SK-N-SH treated with all-trans-retinoic acid at 6 μM for 48 hours (cell line): ENCODE measurements at regions not wholly inside any gene's neighbourhood (a gene's known extent, or its start where the extent isn't known, plus 50 kb on each side); places are given as distances from the start of the nearest gene placed in this dataset.

Experiments used
- PPARA ChIP-seq: fragments of 250-450 bp; sonication (Bioruptor Pico); IDR thresholded peaks from 2 replicates; pipeline ENCODE4 v1.5.0; 2020; ENCODE audit warnings: mild to moderate bottlenecking, borderline replicate concordance
- RARB ChIP-seq: fragments of 250-450 bp; sonication (Bioruptor Pico); IDR thresholded peaks from 2 replicates; pipeline ENCODE4 v1.8.0; 2021; ENCODE audit warnings: mild to moderate bottlenecking, moderate library complexity
- SNAI2 ChIP-seq: fragments of 250-450 bp; sonication (Bioruptor Pico); IDR thresholded peaks from 2 replicates; pipeline ENCODE4 v1.5.0; 2020; ENCODE audit warnings: mild to moderate bottlenecking, moderate library complexity
- ZFP3 ChIP-seq: fragments of 250-450 bp; sonication (Bioruptor Pico); IDR thresholded peaks from 2 replicates; pipeline ENCODE4 v1.5.0; 2020; ENCODE audit warnings: mild to moderate bottlenecking, moderate library complexity
- ZNF565 ChIP-seq: fragments of 450-650 bp; formaldehyde crosslinking; conservative IDR thresholded peaks from 2 replicates; pipeline ENCODE4 v1.5.0; 2020; ENCODE audit warnings: low read depth, mild to moderate bottlenecking, moderate library complexity
- ZNF8 ChIP-seq: fragments of 450-650 bp; formaldehyde crosslinking; IDR thresholded peaks from 2 replicates; pipeline ENCODE4 v1.5.0; 2020; ENCODE audit warnings: mild to moderate bottlenecking, moderate library complexity
- TF ChIP-seq, protein P1 (sequence below): fragments of 250-450 bp; sonication (Bioruptor Pico); IDR thresholded peaks from 2 replicates; pipeline ENCODE4 v1.8.0; 2020; ENCODE audit warnings: mild to moderate bottlenecking, moderate library complexity, borderline replicate concordance
- TF ChIP-seq, protein P2 (sequence below): fragments of 250-450 bp; sonication (Bioruptor Pico); IDR thresholded peaks from 2 replicates; pipeline ENCODE4 v1.5.1; 2020; ENCODE audit warnings: low read depth, mild to moderate bottlenecking, moderate library complexity
- TF ChIP-seq, protein P3 (sequence below): fragments of 250-450 bp; sonication (Bioruptor Pico); IDR thresholded peaks from 2 replicates; pipeline ENCODE4 v1.8.0; 2021; ENCODE audit warnings: low read depth, mild to moderate bottlenecking, moderate library complexity, borderline replicate concordance

DNA sequence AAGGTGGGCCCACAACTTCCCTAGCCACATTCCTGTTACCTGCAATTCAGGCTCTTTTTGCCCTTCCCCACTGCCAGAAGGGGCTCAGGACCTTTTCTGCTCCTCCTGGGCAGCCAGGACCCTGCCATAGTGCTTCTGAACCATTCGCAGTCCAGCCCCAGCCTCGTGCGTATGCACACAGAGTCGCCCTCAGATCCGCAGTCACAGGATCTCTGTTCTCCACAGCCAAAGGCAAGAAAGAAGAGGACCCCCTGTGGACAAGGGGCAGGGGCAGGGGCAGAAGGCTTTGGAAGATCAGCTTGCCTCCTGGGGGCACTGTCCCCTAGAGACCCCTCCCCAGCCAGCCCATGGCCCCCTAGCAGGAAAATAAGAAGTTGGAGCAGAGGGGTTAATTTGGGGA, 82.8 kb downstream of the PCDH1 start:
- TF ChIP-seq ZFP3 (no peak), PPARA (CRISPR knock-in tag) (no peak), RARB (no peak), ZNF565 (CRISPR knock-in tag) (no peak), ZNF8 (CRISPR knock-in tag) (no peak), SNAI2 (no peak)
- TF ChIP-seq, protein P1, sequence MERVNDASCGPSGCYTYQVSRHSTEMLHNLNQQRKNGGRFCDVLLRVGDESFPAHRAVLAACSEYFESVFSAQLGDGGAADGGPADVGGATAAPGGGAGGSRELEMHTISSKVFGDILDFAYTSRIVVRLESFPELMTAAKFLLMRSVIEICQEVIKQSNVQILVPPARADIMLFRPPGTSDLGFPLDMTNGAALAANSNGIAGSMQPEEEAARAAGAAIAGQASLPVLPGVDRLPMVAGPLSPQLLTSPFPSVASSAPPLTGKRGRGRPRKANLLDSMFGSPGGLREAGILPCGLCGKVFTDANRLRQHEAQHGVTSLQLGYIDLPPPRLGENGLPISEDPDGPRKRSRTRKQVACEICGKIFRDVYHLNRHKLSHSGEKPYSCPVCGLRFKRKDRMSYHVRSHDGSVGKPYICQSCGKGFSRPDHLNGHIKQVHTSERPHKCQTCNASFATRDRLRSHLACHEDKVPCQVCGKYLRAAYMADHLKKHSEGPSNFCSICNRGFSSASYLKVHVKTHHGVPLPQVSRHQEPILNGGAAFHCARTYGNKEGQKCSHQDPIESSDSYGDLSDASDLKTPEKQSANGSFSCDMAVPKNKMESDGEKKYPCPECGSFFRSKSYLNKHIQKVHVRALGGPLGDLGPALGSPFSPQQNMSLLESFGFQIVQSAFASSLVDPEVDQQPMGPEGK: no peak
- TF ChIP-seq, protein P2, sequence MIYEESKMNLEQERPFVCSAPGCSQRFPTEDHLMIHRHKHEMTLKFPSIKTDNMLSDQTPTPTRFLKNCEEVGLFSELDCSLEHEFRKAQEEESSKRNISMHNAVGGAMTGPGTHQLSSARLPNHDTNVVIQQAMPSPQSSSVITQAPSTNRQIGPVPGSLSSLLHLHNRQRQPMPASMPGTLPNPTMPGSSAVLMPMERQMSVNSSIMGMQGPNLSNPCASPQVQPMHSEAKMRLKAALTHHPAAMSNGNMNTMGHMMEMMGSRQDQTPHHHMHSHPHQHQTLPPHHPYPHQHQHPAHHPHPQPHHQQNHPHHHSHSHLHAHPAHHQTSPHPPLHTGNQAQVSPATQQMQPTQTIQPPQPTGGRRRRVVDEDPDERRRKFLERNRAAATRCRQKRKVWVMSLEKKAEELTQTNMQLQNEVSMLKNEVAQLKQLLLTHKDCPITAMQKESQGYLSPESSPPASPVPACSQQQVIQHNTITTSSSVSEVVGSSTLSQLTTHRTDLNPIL: no peak
- TF ChIP-seq, protein P3, sequence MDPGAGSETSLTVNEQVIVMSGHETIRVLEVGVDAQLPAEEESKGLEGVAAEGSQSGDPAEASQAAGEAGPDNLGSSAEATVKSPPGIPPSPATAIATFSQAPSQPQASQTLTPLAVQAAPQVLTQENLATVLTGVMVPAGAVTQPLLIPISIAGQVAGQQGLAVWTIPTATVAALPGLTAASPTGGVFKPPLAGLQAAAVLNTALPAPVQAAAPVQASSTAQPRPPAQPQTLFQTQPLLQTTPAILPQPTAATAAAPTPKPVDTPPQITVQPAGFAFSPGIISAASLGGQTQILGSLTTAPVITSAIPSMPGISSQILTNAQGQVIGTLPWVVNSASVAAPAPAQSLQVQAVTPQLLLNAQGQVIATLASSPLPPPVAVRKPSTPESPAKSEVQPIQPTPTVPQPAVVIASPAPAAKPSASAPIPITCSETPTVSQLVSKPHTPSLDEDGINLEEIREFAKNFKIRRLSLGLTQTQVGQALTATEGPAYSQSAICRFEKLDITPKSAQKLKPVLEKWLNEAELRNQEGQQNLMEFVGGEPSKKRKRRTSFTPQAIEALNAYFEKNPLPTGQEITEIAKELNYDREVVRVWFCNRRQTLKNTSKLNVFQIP: no peak
